IMR-90 (cell line): ENCODE measurements at regions not wholly inside any gene's neighbourhood (a gene's known extent, or its start where the extent isn't known, plus 50 kb on each side); places are given as distances from the start of the nearest gene placed in this dataset.

ENCODE experiments used
- ATAC-seq: fragments of 200-7000 bp; cut with Tn5 transposase; 2 replicates; pipeline ENCODE4 v1.9.1; 2020; ENCODE audit warnings: low read depth, mild to moderate bottlenecking, moderate library complexity
- BruUV-seq: library from RNA; stranded (reverse); fragments of 400-500 nt; replicated peaks from 2 replicates; lab custom pipeline; 2021; lab: Mats Ljungman, UMichigan
- CTCF ChIA-PET: fragments of 300-600 bp; formaldehyde crosslinking; extraction: SDS; loops from one replicate; lab custom pipeline; 2021; ENCODE audit warnings: antibody characterized with exemption; lab: Yijun Ruan, JAX
- POLR2A ChIA-PET: fragments of 300-600 bp; sonication (Branson Sonifier 250); formaldehyde crosslinking; loops from one replicate; lab custom pipeline; 2022; ENCODE audit warnings: antibody characterized with exemption; ENCODE audit not compliant: unreplicated experiment; lab: Charles Lee
- DNase-seq: peaks from one replicate; pipeline ENCODE4 v3.0.0; 2013
- H2AFZ ChIP-seq: replicated peaks from 2 replicates; pipeline ENCODE3; 2013; ENCODE audit warnings: low read length, mild to moderate bottlenecking; ENCODE audit not compliant: poor library complexity
- H2AK5ac ChIP-seq: 2 replicates; pipeline ENCODE4 v1.6.1; 2013; ENCODE audit warnings: low read depth, low read length, inconsistent platforms
- H2AK9ac ChIP-seq: replicated peaks from 2 replicates; pipeline ENCODE3; 2013; ENCODE audit warnings: mild to moderate bottlenecking, low read depth, low read length, moderate library complexity; ENCODE audit not compliant: poor library complexity
- H2BK120ac ChIP-seq: 2 replicates; pipeline ENCODE4 v1.6.1; 2013; ENCODE audit warnings: low read depth, low read length, inconsistent platforms
- H2BK15ac ChIP-seq: 3 replicates; pipeline ENCODE4 v1.6.1; 2013; ENCODE audit warnings: low read depth, low read length, inconsistent platforms
- H2BK20ac ChIP-seq: 2 replicates; pipeline ENCODE4 v1.6.1; 2013; ENCODE audit warnings: low read depth, mild to moderate bottlenecking, inconsistent platforms, low read length, moderate library complexity
- H2BK5ac ChIP-seq: 2 replicates; pipeline ENCODE4 v1.6.1; 2013; ENCODE audit warnings: mild to moderate bottlenecking, low read depth, low read length, inconsistent platforms; ENCODE audit not compliant: poor library complexity, severe bottlenecking
- H3K14ac ChIP-seq: replicated peaks from 2 replicates; pipeline ENCODE4 v1.6.1; 2013; ENCODE audit warnings: low read depth, low read length, inconsistent platforms
- H3K18ac ChIP-seq: 2 replicates; pipeline ENCODE4 v1.6.1; 2013; ENCODE audit warnings: low read depth, low read length, control low read depth
- H3K23ac ChIP-seq: 2 replicates; pipeline ENCODE4 v1.6.1; 2013; ENCODE audit warnings: low read depth, low read length, inconsistent platforms
- H3K27ac ChIP-seq: 2 replicates; pipeline ENCODE4 v1.5.1; 2013; ENCODE audit warnings: mild to moderate bottlenecking, control low read depth, low read length; ENCODE audit not compliant: insufficient read depth
- H3K27me3 ChIP-seq: 2 replicates; pipeline ENCODE4 v1.6.1; 2013; ENCODE audit warnings: low read length; ENCODE audit not compliant: control insufficient read depth, insufficient read depth
- H3K36me3 ChIP-seq: 2 replicates; pipeline ENCODE4 v1.6.1; 2013; ENCODE audit warnings: low read length, mixed read lengths; ENCODE audit not compliant: control insufficient read depth, insufficient read depth
- H3K4ac ChIP-seq: 2 replicates; pipeline ENCODE4 v1.6.1; 2013; ENCODE audit warnings: low read depth, low read length, inconsistent platforms
- H3K4me1 ChIP-seq: 2 replicates; pipeline ENCODE4 v1.6.1; 2013; ENCODE audit warnings: low read length, mixed read lengths; ENCODE audit not compliant: control insufficient read depth, insufficient read depth
- H3K4me2 ChIP-seq: 2 replicates; pipeline ENCODE4 v1.6.1; 2013; ENCODE audit warnings: low read depth, mild to moderate bottlenecking, control low read depth, low read length, moderate library complexity
- H3K4me3 ChIP-seq: 2 replicates; pipeline ENCODE4 v1.5.1; 2013; ENCODE audit warnings: low read depth, mild to moderate bottlenecking, control low read depth, low read length, moderate library complexity; ENCODE audit not compliant: insufficient read depth
- H3K56ac ChIP-seq: 2 replicates; pipeline ENCODE4 v1.6.1; 2013; ENCODE audit warnings: low read length, inconsistent platforms; ENCODE audit not compliant: insufficient read depth; ENCODE audit errors: extremely low read depth
- H3K79me1 ChIP-seq, 2 experiments: 2 replicates each; pipeline ENCODE4 v1.6.1; 2013; ENCODE audit warnings: low read length in 2 of 2, inconsistent platforms in 1 of 2, low read depth in 1 of 2
- H3K9ac ChIP-seq: 2 replicates; pipeline ENCODE4 v1.6.1; 2013; ENCODE audit warnings: low read depth, low read length, control low read depth
- H3K9me1 ChIP-seq: 2 replicates; pipeline ENCODE4 v1.6.1; 2013; ENCODE audit warnings: low read length, inconsistent platforms; ENCODE audit not compliant: insufficient read depth
- H3K9me3 ChIP-seq: 2 replicates; pipeline ENCODE4 v1.6.1; 2013; ENCODE audit warnings: low read length; ENCODE audit not compliant: control insufficient read depth, insufficient read depth
- H4K20me1 ChIP-seq: 2 replicates; pipeline ENCODE4 v1.6.1; 2013; ENCODE audit warnings: low read length, inconsistent platforms; ENCODE audit not compliant: insufficient read depth
- H4K5ac ChIP-seq: 2 replicates; pipeline ENCODE4 v1.6.1; 2013; ENCODE audit warnings: mild to moderate bottlenecking, low read depth, low read length, control low read depth
- H4K8ac ChIP-seq, 2 experiments: 2 replicates each; pipeline ENCODE4 v1.6.1; 2013; ENCODE audit warnings: low read depth in 2 of 2, low read length in 2 of 2, control low read depth in 1 of 2, inconsistent platforms in 1 of 2
- H4K91ac ChIP-seq: 2 replicates; pipeline ENCODE4 v1.6.1; 2013; ENCODE audit warnings: low read depth, low read length, inconsistent platforms; ENCODE audit not compliant: insufficient read depth
- BHLHE40 ChIP-seq: fragments of 150-350 bp; IDR thresholded peaks from 2 replicates; pipeline ENCODE4 v1.6.1; 2016; ENCODE audit warnings: mild to moderate bottlenecking, low read depth, low read length
- RAD21 ChIP-seq: IDR thresholded peaks from 2 replicates; pipeline ENCODE4 v1.6.1; 2012; ENCODE audit warnings: low read length, improper control_type of control experiment
- RFX5 ChIP-seq: IDR thresholded peaks from 2 replicates; pipeline ENCODE4 v1.8.0; 2012; ENCODE audit warnings: low read depth, mild to moderate bottlenecking, low read length, moderate library complexity
- dilution Hi-C: fragments of 300-500 bp; cut with HindIII; formaldehyde crosslinking; loops from one replicate; pipeline ENCODE4 v1.14.3; 2018; ENCODE audit warnings: low sequenced_read_pairs; ENCODE audit not compliant: unreplicated experiment
- in situ Hi-C: fragments of 300-500 bp; cut with MboI; formaldehyde crosslinking; loops from 3 replicates; pipeline ENCODE4 v1.14.3; 2019; ENCODE audit warnings: low sequenced_read_pairs, inconsistent platforms, mixed read lengths
- intact Hi-C: fragments of 100-400 bp; cut with micrococcal nuclease; formaldehyde crosslinking; loops from 2 replicates; pipeline ENCODE4 v1.10.0; 2022

GRCh38 chr13:30081331-30081730 lies 226.0 kb downstream of the KATNAL1 start:
- H2BK15ac ChIP-seq = no peak overlapping the region
- no peaks in the 10 kb centered on the region for H3K9me1 ChIP-seq
- H3K27me3 ChIP-seq = peaks cover 13% of the 10 kb centered on the region
- H3K56ac ChIP-seq = no peak overlapping the region
- ATAC-seq = no peak
- H3K4me3 ChIP-seq = no peak overlapping the region
- H2AK5ac ChIP-seq = no peak overlapping the region
- H3K79me1 ChIP-seq = no peaks in the 10 kb centered on the region
- no peak overlapping the region for H2BK5ac ChIP-seq
- H3K9ac ChIP-seq = no peak overlapping the region
- H3K27ac ChIP-seq = no peak overlapping the region
- DNase-seq = no peak
- H3K4me2 ChIP-seq = no peak overlapping the region
- no peak overlapping the region for H4K91ac ChIP-seq
- no peak overlapping the region for H3K14ac ChIP-seq
- peaks cover 4% of the 10 kb centered on the region for H3K9me3 ChIP-seq
- no peak overlapping the region for H3K18ac ChIP-seq
- no peak overlapping the region for H3K23ac ChIP-seq
- TF ChIP-seq BHLHE40 = no peak
- no peak for TF ChIP-seq RAD21
- no peak for TF ChIP-seq RFX5
- no TSS peak for BruUV-seq
- intact Hi-C loops (no loop called here), dilution Hi-C loops (no loop called here), in situ Hi-C loops (no loop called here)
- H3K36me3 ChIP-seq = no peaks in the 10 kb centered on the region
- H4K5ac ChIP-seq = no peak overlapping the region
- no peak overlapping the region for H2AK9ac ChIP-seq
- no peak overlapping the region for H2BK20ac ChIP-seq
- H2AFZ ChIP-seq = no peak overlapping the region
- H3K4ac ChIP-seq = no peak overlapping the region
- H3K4me1 ChIP-seq = no peaks in the 10 kb centered on the region
- CTCF ChIA-PET = interaction anchor here (0.6 kb wide), 1 partner anchor 348 kb away, joined by 5 read pairs; no protein-coding TSS in a partner anchor
- POLR2A ChIA-PET = no interaction called here
- H4K20me1 ChIP-seq = no peaks in the 10 kb centered on the region
- H2BK120ac ChIP-seq = no peak overlapping the region
- no peak overlapping the region for H4K8ac ChIP-seq
